ENCODE measurements at regions not wholly inside any gene's neighbourhood (a gene's known extent, or its start where the extent isn't known, plus 50 kb on each side); places are given as distances from the start of the nearest gene placed in this dataset.

GRCh38 chr3:118842147-118842863, 192.3 kb downstream of the IGSF11 start:
- DNase-seq = no peak

- no peak for DNase-seq
These were observed 188.5 kb downstream of the IGSF11 start for GRCh38 chr3:118846176-118846575.
